CD4-positive, alpha-beta T cell treated with Interleukin-21 for 1 hour (primary cell): ENCODE measurements at regions not wholly inside any gene's neighbourhood (a gene's known extent, or its start where the extent isn't known, plus 50 kb on each side); places are given as distances from the start of the nearest gene placed in this dataset.

Source experiments
- DNase-seq: peaks from one replicate; pipeline ENCODE4 v3.0.0-alpha.2; 2020

- DNase-seq = no peak
Measured at GRCh38 chr11:28773606-28774005, 665.4 kb downstream of the METTL15 start.

GRCh38 chr11:28770806-28771205 is 662.6 kb downstream of the METTL15 start:
- DNase-seq = no peak

DNA sequence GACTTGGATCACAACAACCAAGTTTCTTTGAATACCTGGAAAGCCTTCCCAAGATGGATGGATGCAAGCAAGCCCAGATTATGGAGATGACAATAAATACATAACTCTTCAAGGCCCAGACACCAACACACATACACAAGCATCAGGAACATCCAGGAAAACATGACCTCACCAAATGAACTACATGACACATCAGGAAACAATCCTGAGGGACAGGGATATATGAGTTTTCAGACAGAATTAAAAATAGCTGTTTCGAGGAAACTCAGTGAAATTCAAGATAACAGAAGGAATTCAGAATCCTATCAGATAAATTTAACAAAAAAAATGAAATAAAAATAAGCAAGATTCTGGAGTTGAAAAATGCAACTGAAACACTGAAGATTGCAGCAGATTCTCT is 659.4 kb downstream of the METTL15 start:
- no peak for DNase-seq

DNA sequence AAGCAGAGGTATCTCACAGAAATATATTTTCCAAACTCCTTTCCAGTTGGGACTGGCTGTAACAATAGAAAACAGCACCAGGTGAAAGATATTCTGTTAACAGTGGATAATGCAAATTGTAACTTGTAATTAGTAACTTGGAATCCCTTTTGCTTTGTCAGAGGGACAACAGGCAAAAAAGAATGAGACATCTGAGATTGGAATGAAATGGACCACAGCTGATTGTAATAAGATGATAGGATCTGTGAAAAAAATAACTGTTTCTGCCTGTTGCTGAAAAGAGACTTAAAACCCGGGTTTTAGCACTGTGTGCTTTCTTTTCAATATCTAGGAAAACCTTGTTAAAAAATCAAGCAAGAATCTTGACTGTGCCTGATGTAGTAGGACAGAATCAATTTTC is 655.7 kb downstream of the METTL15 start:
- no peak for DNase-seq

GRCh38 chr11:28763151-28763550 is 655.0 kb downstream of the METTL15 start:
- no peak for DNase-seq

DNA sequence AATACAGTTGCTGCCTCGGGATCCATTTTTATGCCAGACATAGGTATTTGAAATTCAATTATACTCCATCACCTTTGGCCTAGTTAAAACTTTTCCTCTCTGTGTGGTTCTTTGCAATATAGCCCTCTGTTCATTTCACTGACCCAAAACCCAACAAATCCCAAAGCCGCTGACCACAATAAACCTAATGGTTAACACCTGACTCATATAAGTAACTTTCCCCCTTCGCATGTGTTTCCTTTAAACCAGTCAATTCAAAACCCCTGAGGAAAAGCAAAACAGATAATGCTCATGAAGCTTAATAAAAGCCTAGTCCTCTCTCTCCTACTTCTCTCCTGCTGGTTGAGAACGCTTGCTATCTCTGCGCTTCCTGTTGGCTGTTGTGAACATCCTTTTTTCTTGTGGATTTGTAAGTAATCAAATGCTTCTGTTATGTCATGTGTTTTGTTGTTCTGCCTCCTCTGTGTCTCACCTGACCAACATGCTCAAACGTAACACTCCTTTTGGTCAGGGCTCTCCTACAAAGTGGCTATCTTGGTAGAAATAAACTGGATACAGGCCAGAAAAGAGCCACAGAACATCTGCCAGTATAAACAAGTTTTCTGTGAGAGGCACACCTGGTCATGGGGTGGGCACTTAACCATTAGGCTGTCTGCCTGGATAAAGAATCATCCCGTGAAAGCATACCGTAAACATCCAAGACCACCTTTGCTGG is 652.6 kb downstream of the METTL15 start:
- DNase-seq = no peak

DNA sequence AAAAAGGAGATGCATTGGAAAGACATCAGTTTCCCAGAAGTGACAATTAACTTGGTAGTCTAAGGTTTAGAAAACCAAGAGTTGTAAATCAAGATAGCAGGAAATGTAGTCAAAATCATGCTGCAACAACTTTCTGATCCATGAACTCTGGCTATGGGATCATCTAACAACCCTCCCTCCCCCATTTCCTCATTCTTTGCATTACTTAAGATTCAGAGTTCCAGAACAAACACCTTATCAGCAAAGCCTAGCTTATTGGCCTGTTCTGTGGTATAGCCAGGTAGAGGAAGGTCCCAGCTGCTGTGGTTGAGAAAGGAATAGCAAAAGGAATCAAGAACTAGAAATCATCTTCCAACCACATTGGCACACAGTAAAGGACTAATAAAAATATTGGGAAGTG is 651.1 kb downstream of the METTL15 start:
- no peak for DNase-seq

GRCh38 chr11:28757725-28758515 is 649.7 kb downstream of the METTL15 start:
- no peak for DNase-seq

- DNase-seq = no peak
Measured at GRCh38 chr11:28756977-28757376, 648.8 kb downstream of the METTL15 start.

- DNase-seq = no peak
Measured at GRCh38 chr11:28743061-28743550, 634.9 kb downstream of the METTL15 start.

DNA sequence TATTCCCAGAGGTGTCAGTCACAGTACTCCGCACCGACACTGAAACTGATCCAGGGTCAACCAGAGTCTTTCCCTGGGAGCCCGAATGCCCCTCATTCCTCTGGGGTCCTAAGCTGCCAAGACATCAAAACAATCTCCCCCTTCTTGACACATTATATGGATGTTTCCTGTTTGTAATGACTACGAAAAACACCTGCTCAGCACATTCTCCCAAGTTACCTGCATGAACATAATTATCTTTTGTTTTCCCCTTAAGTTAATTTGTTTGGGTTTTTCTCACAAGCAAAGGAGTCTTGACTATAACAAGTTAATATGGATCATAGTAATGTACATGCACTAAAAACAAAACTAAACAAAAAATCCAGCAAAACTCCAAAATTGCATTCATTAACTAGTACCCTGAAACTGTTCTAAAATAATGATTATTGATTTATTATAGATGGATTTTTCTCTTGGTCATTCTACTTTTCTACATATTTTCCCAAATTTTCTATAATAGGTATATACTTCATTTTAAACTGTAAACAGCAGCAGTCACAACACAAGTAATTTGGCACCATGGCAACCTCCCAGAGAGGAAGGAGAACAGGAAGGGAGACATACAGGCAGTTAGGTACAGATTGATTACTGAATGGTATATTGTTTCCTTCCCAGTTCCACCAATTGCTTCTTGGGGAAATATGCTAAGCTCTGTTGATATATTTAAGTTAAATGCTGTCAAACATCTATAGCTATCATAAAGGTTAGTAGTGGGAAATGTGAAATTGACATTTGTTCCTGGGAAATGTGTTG is 631.5 kb downstream of the METTL15 start:
- DNase-seq = no peak

- no peak for DNase-seq
Measured at GRCh38 chr11:28738549-28738948, 630.4 kb downstream of the METTL15 start.

DNA sequence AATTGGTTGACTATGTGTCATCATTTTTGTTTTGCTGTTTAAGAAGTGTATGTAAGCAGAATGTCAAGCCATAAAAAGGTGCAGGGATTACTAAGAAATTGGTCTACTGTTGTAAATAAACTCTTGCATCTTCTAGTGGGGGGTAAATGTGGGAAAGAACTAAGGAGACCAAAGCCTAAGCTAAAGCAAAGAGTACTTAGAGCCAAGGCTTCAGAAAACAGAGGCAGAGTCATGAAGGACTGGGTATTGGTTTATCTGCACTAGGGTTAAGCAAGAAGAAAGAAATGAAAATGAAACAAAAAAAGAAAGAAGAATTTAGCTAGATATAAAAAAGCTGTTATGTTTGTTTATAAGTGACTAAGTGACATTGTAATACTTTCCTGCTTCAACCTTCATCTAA is 628.1 kb downstream of the METTL15 start:
- no peak for DNase-seq

GRCh38 chr11:28735511-28735910 is 627.3 kb downstream of the METTL15 start:
- DNase-seq = no peak

DNA sequence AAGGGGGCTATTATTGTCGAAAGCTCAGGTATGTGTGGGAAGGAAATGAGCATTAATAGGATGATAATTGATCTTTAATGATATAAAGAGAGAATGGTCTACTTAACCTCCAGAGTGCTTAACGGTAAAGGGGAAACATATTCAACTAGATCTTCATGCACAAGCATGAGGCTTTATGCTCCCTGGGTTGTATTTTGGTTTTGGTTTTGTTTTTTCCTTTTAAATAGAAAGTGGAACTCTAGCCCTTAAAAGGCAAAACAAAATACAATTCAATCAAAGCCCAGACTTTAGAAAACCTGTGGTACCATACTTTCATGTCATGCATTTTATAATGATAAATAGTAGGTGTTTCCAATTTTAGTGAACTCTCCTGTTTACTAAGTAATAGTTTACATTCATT is 622.7 kb downstream of the METTL15 start:
- DNase-seq = no peak

DNA sequence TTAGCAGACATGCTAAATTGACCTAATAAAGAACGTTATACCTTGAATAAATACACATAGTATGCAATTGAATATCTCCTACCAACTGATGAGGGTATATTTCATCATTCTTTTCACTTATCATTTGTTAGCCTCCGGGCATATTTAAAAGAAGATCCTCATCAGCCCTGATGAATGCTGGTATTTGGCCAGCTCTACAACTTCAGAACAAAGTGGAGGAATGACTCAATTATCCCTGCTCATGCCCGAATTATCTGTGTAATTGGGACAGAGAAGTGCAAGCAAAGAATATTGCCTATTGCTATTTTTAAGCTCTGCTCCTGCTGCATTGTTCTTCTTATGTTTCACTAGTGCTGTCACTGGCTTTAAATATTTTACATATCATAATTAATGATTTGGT is 622.1 kb downstream of the METTL15 start:
- no peak for DNase-seq

DNA sequence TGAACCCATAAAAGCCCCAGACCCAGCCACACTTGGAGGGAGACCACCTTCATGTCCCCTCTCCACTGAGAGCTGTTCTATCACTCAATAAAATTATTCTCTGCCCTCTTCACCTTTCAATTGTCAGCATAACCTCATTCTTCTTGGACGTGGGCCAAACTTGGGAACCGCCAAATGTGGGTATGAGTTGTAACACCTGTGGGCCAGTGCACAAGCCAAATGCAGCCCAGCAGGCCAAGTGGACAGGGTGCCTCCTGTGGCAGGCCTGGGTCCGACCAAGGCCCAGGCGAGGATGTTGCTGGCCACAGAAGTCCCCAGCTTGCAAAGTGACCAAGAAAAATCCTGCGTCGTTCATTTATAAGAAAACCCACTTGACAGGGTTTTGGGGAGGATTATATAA is 621.2 kb downstream of the METTL15 start:
- DNase-seq = no peak

GRCh38 chr11:28728666-28729065 is 620.5 kb downstream of the METTL15 start:
- no peak for DNase-seq

- no peak for DNase-seq
Measured at GRCh38 chr11:28727254-28727653, 619.1 kb downstream of the METTL15 start.

DNA sequence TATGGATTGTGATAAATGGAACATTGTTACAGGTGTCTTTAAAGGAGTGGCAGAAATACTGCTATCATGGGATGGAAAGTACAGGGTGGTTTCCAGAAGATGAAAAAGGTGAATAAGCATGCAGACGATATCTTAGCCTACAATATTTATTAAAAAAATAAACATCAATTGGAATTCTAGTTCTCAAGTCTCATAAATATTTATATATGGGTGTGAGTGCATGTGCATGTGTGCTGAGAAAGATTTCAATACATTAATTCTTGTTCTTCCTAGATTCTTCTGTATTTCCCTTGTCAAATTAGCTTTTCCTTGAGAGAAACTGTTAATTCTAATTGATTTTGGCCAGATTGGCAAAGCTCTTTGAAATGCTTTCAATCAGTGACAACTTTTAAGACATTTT is 618.2 kb downstream of the METTL15 start:
- no peak for DNase-seq

GRCh38 chr11:28715726-28716125 is 607.5 kb downstream of the METTL15 start:
- DNase-seq = no peak

- no peak for DNase-seq
Measured at GRCh38 chr11:28713850-28714249, 605.7 kb downstream of the METTL15 start.

GRCh38 chr11:28708075-28708474 is 599.9 kb downstream of the METTL15 start:
- no peak for DNase-seq

- no peak for DNase-seq
Measured at GRCh38 chr11:28704801-28705200, 596.6 kb downstream of the METTL15 start.
